Lower lobe of right lung (tissue), 2 donors: ENCODE measurements at regions not wholly inside any gene's neighbourhood (a gene's known extent, or its start where the extent isn't known, plus 50 kb on each side); places are given as distances from the start of the nearest gene placed in this dataset.
"Not testable (repeated sequence)": the region's sequence is repeated elsewhere in the genome, so short reads cannot be mapped to it uniquely, and the experiment has no call there.

Experiments
- ATAC-seq, 2 donors: fragments of 200-7000 bp; cut with Tn5 transposase; one replicate each; pipeline ENCODE4 v1.9.1; 2020 to 2022; ENCODE audit warnings: mild to moderate bottlenecking in 2 of 2, moderate library complexity in 2 of 2
- DNase-seq: peaks from one replicate; pipeline ENCODE4 v3.0.0-alpha.2; 2020
- H3K27ac ChIP-seq: fragments of 200-600 bp; one replicate; pipeline ENCODE4 v1.8.0; 2022
- H3K27me3 ChIP-seq: fragments of 200-600 bp; one replicate; pipeline ENCODE4 v1.8.0; 2022; ENCODE audit warnings: low read depth
- H3K36me3 ChIP-seq: fragments of 200-600 bp; one replicate; pipeline ENCODE4 v1.8.0; 2022; ENCODE audit warnings: mild to moderate bottlenecking
- H3K4me1 ChIP-seq: fragments of 200-600 bp; one replicate; pipeline ENCODE4 v1.8.0; 2022
- H3K4me3 ChIP-seq: fragments of 200-600 bp; one replicate; pipeline ENCODE4 v1.8.0; 2022; ENCODE audit warnings: mild to moderate bottlenecking
- H3K9me3 ChIP-seq: fragments of 200-600 bp; one replicate; pipeline ENCODE4 v1.8.0; 2022
- intact Hi-C: fragments of 100-400 bp; cut with DNase I; formaldehyde crosslinking; loops from one replicate; pipeline ENCODE4 v1.11.0; 2022
- TF ChIP-seq, protein P1 (sequence below): fragments of 200-600 bp; IDR thresholded peaks from one replicate; pipeline ENCODE4 v1.8.0; 2022; ENCODE audit warnings: antibody characterized with exemption, mild to moderate bottlenecking
- donor health status: DM: no; HTN: yes; CAD: no; lungs with severe emphysema.

GRCh38 chr3:87696124-87697013 lies 362.4 kb downstream of the CGGBP1 start:
- no peak for DNase-seq
- TF ChIP-seq, protein P1, sequence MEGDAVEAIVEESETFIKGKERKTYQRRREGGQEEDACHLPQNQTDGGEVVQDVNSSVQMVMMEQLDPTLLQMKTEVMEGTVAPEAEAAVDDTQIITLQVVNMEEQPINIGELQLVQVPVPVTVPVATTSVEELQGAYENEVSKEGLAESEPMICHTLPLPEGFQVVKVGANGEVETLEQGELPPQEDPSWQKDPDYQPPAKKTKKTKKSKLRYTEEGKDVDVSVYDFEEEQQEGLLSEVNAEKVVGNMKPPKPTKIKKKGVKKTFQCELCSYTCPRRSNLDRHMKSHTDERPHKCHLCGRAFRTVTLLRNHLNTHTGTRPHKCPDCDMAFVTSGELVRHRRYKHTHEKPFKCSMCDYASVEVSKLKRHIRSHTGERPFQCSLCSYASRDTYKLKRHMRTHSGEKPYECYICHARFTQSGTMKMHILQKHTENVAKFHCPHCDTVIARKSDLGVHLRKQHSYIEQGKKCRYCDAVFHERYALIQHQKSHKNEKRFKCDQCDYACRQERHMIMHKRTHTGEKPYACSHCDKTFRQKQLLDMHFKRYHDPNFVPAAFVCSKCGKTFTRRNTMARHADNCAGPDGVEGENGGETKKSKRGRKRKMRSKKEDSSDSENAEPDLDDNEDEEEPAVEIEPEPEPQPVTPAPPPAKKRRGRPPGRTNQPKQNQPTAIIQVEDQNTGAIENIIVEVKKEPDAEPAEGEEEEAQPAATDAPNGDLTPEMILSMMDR, result no peak
- H3K36me3 ChIP-seq, result no peaks in the 10 kb centered on the region
- no peaks in the 10 kb centered on the region for H3K27me3 ChIP-seq
- no peak for ATAC-seq
- no peaks in the 10 kb centered on the region for H3K9me3 ChIP-seq
- H3K4me3 ChIP-seq, result no peak overlapping the region
- no peaks in the 10 kb centered on the region for H3K4me1 ChIP-seq
- intact Hi-C loops, result no loop called here
- H3K27ac ChIP-seq, result no peak overlapping the region

DNA sequence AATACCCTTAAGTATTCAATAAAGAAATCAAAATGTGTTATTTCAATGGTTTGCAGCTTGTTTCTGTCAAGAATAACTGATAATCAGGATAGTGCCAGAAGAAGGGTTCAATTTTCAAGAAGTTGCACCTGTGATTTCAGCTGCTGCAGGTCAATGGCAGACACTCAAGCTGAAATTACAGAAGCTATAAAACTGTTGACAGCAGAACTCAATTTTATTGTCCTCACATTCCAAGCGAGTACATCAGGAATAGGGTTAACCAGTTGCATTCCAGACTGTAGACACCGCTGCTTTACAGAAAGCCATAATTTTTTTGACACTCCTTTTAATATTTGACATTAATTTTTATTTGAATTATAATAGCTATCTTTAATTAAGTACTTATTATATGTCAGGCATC lies 364.1 kb downstream of the CGGBP1 start:
- Histone ChIP-seq H3K27me3 (no peaks in the 10 kb centered on the region), H3K9me3 (no peaks in the 10 kb centered on the region), H3K4me1 (no peaks in the 10 kb centered on the region), H3K27ac (no peak overlapping the region), H3K4me3 (no peak overlapping the region), H3K36me3 (no peaks in the 10 kb centered on the region)
- DNase-seq (no peak), ATAC-seq (no peak)
- intact Hi-C loops, result no loop called here
- TF ChIP-seq, protein P1, result no peak

GRCh38 chr3:87691109-87691508 lies 367.7 kb downstream of the CGGBP1 start:
- no peak for DNase-seq
- Histone ChIP-seq H3K36me3 (no peaks in the 10 kb centered on the region), H3K9me3 (no peaks in the 10 kb centered on the region), H3K27ac (no peak overlapping the region), H3K4me3 (no peak overlapping the region), H3K27me3 (no peaks in the 10 kb centered on the region), H3K4me1 (no peaks in the 10 kb centered on the region)
- intact Hi-C loops, result no loop called here
- no peak for ATAC-seq
- TF ChIP-seq, protein P1, result no peak

- H3K9me3 ChIP-seq, H3K4me1 ChIP-seq, DNase-seq, H3K27me3 ChIP-seq, H3K4me3 ChIP-seq, ATAC-seq, intact Hi-C loops, H3K36me3 ChIP-seq, H3K27ac ChIP-seq: not testable (repeated sequence)
These were observed 379.7 kb downstream of the CGGBP1 start for GRCh38 chr3:87678984-87679660.

DNA sequence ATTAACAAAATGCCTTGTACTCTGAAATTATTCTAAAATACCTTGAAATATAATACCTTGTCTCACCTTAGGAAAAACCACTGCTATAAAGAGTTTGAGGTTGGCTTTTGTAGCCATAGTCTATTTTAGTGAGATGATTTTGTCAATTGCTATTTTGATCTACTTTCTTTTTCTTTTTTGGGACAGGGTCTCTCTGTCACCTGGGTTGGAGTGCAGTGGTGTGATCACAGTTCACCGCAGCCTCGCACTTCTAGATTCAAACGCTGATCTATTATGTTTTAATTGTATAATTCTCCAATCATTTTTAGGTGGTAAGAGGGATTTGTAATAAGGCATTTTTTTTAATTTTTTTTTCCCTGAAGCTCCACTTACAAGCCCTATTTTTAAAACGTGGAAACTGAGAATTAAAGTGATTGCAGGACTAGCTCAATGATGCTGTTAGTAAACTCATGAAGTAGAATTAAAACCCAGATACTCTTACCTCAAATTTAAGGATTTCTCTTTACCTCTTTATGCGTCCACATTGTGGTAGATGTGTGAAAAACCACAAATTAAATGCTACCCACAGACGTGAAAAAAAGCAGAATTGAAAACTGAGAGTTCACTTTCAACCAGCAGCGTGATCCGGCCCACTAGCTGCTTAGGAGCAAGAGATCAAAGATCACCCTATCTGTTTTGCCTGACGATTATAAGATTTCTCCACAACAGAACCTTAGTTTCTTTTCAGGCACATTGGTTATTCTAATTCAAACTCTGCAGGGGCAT lies 384.2 kb downstream of the CGGBP1 start:
- H3K27ac ChIP-seq, result no peak overlapping the region
- TF ChIP-seq, protein P1, result no peak
- intact Hi-C loops, result no loop called here
- H3K27me3 ChIP-seq, result no peaks in the 10 kb centered on the region
- no peak for DNase-seq
- H3K4me3 ChIP-seq, result no peak overlapping the region
- H3K9me3 ChIP-seq, result no peaks in the 10 kb centered on the region
- ATAC-seq, result no peak
- no peaks in the 10 kb centered on the region for H3K4me1 ChIP-seq
- H3K36me3 ChIP-seq, result no peaks in the 10 kb centered on the region
